NT2/D1 (cell line): ENCODE measurements at regions not wholly inside any gene's neighbourhood (a gene's known extent, or its start where the extent isn't known, plus 50 kb on each side); places are given as distances from the start of the nearest gene placed in this dataset.

ENCODE experiments used
- YY1 ChIP-seq: IDR thresholded peaks from 2 replicates; pipeline ENCODE4 v1.6.1; 2011; ENCODE audit not compliant: insufficient read length, insufficient read depth
- ZNF274 ChIP-seq: IDR thresholded peaks from 2 replicates; pipeline ENCODE4 v1.6.1; 2011; ENCODE audit warnings: mild to moderate bottlenecking, low read depth, low read length

GRCh38 chr3:102087236-102087635 is 237.9 kb downstream of the NFKBIZ start:
- TF ChIP-seq ZNF274 (no peak), YY1 (no peak)
